ENCODE measurements at regions not wholly inside any gene's neighbourhood (a gene's known extent, or its start where the extent isn't known, plus 50 kb on each side); places are given as distances from the start of the nearest gene placed in this dataset.

DNA sequence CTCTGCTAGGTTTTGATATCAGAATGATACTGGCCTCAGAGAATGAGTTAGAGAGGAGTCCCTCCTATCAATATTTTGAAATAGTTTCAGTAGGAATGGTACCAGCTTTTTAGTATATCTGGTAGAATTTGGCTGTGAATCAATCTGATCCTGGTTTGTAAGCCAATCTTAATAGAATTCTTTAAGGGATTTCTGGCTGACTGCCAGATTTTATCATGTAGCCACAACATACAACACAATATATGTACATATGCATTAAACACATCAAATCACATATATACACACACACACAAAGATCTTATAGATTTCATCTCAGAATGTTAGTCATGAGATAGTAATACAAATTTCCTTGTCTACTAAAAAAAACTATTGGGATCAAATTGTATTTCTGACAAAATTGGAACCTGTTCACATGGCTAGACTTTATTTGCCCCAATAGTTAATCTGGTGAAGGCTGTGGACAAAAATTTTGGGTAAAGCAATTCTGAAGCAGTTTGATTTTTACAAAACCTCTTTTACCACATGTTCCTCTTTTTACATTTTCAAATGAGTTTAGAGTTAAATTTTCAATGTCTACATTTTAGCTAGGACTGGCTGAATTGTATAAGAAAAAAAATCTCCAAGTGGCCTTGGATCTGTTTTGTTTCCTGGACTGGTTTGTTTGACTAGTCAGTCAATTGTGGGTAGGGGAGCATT is 151.7 kb downstream of the FASLG start:
- no peak for TF ChIP-seq CTCF (IDR thresholded peaks at IDR 0.05)
- no peak for TF ChIP-seq ZBTB33 (IDR thresholded peaks at IDR 0.05; ENCODE audit: borderline replicate concordance, low read depth)

Data from SK-N-SH (cell line).